ENCODE measurements at regions not wholly inside any gene's neighbourhood (a gene's known extent, or its start where the extent isn't known, plus 50 kb on each side); places are given as distances from the start of the nearest gene placed in this dataset.
A peak's percentile ranks its signal among the peaks of the same experiment; 100 is the strongest.
"Not testable (repeated sequence)": the region's sequence is repeated elsewhere in the genome, so short reads cannot be mapped to it uniquely, and the experiment has no call there.

DNA sequence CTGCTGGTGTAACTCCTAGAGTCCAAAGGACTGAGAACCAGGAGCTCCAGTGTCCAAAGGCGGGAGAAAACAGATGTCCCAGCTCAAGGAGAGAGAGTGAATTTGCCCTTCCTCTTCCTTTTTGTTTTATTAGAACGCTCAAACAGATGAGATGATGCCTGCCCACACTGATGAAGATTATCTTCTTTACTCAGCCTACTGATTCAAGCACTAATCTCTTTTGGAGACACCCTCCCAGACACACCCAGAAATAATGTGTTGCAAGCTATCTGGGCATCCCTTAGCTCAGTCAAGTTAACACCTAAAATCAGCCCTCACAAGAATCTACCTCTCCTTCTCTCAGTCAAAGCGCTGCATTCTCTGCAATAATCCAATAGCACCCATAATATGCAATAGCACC, 78.2 kb upstream of the BCL2L14 start:
- no peak overlapping the region for H3K27ac Mint-ChIP-seq
- no peak for DNase-seq
- no peak for TF ChIP-seq CTCF (IDR thresholded peaks at IDR 0.05)
- no peaks in the 10 kb centered on the region for H3K9me3 Mint-ChIP-seq
- H3K4me1 Mint-ChIP-seq = no peaks in the 10 kb centered on the region
- H3K27me3 Mint-ChIP-seq (ENCODE audit: low read depth, poor library complexity) = peaks cover 5% of the 10 kb centered on the region
- H3K36me3 Mint-ChIP-seq (ENCODE audit: low read depth) = no peaks in the 10 kb centered on the region
- no peak overlapping the region for H3K4me3 Mint-ChIP-seq

DNA sequence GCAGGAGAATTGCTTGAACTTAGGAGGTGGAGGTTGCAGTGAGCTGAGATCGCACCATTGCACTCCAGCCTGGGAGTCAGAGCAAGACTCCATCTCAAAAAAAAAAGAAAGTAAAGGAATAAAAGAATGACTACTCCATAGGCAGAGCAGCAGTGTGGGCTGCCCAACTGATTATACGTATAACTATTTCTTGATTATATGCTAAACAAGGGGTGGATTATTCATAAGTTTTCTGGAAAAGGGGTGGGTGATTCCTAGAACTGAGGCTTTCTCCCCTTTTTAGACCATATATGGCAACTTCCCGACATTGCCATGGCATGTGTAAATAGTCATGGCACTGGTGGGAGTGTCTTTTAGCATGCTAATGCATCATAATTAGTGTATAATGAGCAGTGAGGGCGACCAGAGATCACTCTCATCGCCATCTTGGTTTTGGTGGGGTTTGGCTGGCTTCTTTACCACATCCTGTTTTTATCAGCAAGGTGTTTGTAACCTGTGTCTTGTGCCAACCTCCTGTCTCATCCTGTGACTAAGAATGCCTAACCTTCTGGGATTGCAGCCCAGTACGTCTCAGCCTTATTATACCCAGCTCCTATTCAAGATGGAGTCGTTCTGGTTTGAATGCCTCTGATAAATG, 72.3 kb upstream of the BCL2L14 start:
- not testable (repeated sequence) for H3K4me3 Mint-ChIP-seq; DNase-seq; H3K27ac Mint-ChIP-seq; H3K4me1 Mint-ChIP-seq; H3K36me3 Mint-ChIP-seq (ENCODE audit: low read depth); H3K27me3 Mint-ChIP-seq (ENCODE audit: low read depth, poor library complexity); H3K9me3 Mint-ChIP-seq

- peaks cover 5% of the 10 kb centered on the region for H3K27me3 Mint-ChIP-seq (ENCODE audit: low read depth, poor library complexity)
- H3K27ac Mint-ChIP-seq = no peak overlapping the region
- no peak for TF ChIP-seq CTCF (IDR thresholded peaks at IDR 0.05)
- H3K4me3 Mint-ChIP-seq = no peak overlapping the region
- H3K36me3 Mint-ChIP-seq (ENCODE audit: low read depth) = no peaks in the 10 kb centered on the region
- H3K4me1 Mint-ChIP-seq = no peaks in the 10 kb centered on the region
- no peaks in the 10 kb centered on the region for H3K9me3 Mint-ChIP-seq
- DNase-seq = no peak
These were observed 71.8 kb upstream of the BCL2L14 start for GRCh38 chr12:11998944-11999315.

GRCh38 chr12:12003609-12004008, 67.1 kb upstream of the BCL2L14 start:
- TF ChIP-seq CTCF (IDR thresholded peaks at IDR 0.05) = no peak
- H3K36me3 Mint-ChIP-seq (ENCODE audit: low read depth) = no peaks in the 10 kb centered on the region

DNA sequence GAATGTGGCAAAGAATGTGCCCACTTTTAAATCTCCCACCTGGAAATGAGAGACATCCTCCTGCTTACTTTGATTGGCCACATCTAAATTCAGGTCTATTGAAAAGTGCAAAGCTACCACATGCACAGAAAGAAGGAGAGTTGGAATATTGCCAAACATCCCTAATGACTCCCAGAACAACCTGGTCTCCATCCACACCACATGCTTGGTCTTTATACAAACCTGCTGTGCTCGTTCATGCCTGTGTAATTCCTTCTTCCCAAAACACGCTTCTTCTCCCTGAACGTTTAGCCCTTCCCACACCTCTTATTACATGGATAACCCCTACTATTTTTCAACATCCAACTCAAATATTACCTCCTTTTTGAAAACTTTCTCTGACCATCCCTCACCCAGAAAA, 66.2 kb upstream of the BCL2L14 start:
- DNase-seq = no peak
- Mint-ChIP-seq H3K27ac (peak overlapping the region; percentile 49), H3K27me3 (ENCODE audit: low read depth, poor library complexity) (peaks cover 12% of the 10 kb centered on the region), H3K9me3 (peaks cover 15% of the 10 kb centered on the region), H3K36me3 (ENCODE audit: low read depth) (no peaks in the 10 kb centered on the region), H3K4me1 (peaks cover 38% of the 10 kb centered on the region), H3K4me3 (no peak overlapping the region)
- no peak for TF ChIP-seq CTCF (IDR thresholded peaks at IDR 0.05)

More at GRCh38 chr12:12003609-12004008, 67.1 kb upstream of the BCL2L14 start:
- Mint-ChIP-seq H3K4me3 (no peak overlapping the region), H3K27ac (no peak overlapping the region), H3K9me3 (peaks cover 15% of the 10 kb centered on the region), H3K27me3 (ENCODE audit: low read depth, poor library complexity) (peaks cover 9% of the 10 kb centered on the region), H3K4me1 (peaks cover 29% of the 10 kb centered on the region)
- no peak for DNase-seq

- Mint-ChIP-seq H3K27ac (no peak overlapping the region), H3K4me1 (peaks cover 59% of the 10 kb centered on the region), H3K36me3 (ENCODE audit: low read depth) (no peaks in the 10 kb centered on the region), H3K27me3 (ENCODE audit: low read depth, poor library complexity) (peaks cover 15% of the 10 kb centered on the region), H3K4me3 (no peak overlapping the region), H3K9me3 (peaks cover 15% of the 10 kb centered on the region)
- DNase-seq = no peak
- TF ChIP-seq CTCF (IDR thresholded peaks at IDR 0.05) = no peak
These were observed 63.6 kb upstream of the BCL2L14 start for GRCh38 chr12:12007001-12007712.

Data from nephron progenitor cell (in vitro differentiated cells).